HEK293T (cell line): ENCODE measurements at regions not wholly inside any gene's neighbourhood (a gene's known extent, or its start where the extent isn't known, plus 50 kb on each side); places are given as distances from the start of the nearest gene placed in this dataset.

Source experiments
- ARNT ChIP-seq: fragments of 450-650 bp; IDR thresholded peaks from 2 replicates; pipeline ENCODE4 v1.6.1; 2017; ENCODE audit warnings: mild to moderate bottlenecking
- FOXA1 ChIP-seq: fragments of 450-650 bp; IDR thresholded peaks from 2 replicates; pipeline ENCODE4 v1.6.1; 2016; ENCODE audit warnings: mild to moderate bottlenecking

DNA sequence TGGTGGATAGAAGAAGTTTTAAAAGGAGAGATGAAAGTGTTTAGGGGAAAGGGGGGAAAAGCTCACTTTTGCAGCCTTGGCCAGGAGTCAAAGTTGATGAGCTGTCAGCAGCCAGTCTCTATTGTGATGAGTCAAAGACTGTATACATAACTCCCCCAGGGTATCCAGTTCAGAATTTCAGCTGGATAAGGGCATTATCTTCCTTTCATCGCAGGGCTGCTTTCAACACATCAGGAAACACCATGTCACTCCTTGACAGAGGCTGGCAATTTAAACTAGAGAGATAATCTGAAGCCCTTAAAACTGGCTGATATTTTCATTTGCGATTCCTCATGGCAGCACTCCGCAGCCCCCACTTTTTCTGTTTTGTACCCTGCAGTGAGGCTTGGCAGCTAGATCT lies 328.5 kb downstream of the TBX15 start:
- TF ChIP-seq ARNT (no peak), FOXA1 (no peak)
